CD4-positive, alpha-beta memory T cell (primary cell): ENCODE measurements at regions not wholly inside any gene's neighbourhood (a gene's known extent, or its start where the extent isn't known, plus 50 kb on each side); places are given as distances from the start of the nearest gene placed in this dataset.
A peak's percentile ranks its signal among the peaks of the same experiment; 100 is the strongest.

ENCODE experiments used
- CTCF ChIA-PET: fragments of 350-600 bp; sonication (Branson Sonifier 250); formaldehyde crosslinking; loops from one replicate; lab custom pipeline; 2021; ENCODE audit warnings: inconsistent platforms; ENCODE audit not compliant: partially characterized antibody; lab: Charles Lee
- POLR2A ChIA-PET: fragments of 350-600 bp; sonication (Branson Sonifier 250); formaldehyde crosslinking; loops from one replicate; lab custom pipeline; 2021; ENCODE audit not compliant: partially characterized antibody; lab: Charles Lee
- DNase-seq, 5 donors: peaks; one replicate each; pipeline versions ENCODE4 v3.0.0 to v3.0.0-alpha.2; 2020 to 2022; ENCODE audit warnings: mixed read lengths in 1 of 5
- H3K27ac ChIP-seq: one replicate; pipeline ENCODE4 v1.7.0; 2013; ENCODE audit warnings: low read depth, low read length
- H3K27me3 ChIP-seq: 2 replicates; pipeline ENCODE4 v1.7.0; 2013; ENCODE audit warnings: mild to moderate bottlenecking, low read length, moderate library complexity; ENCODE audit not compliant: insufficient read depth
- H3K36me3 ChIP-seq: 2 replicates; pipeline ENCODE4 v1.7.0; 2013; ENCODE audit warnings: mild to moderate bottlenecking, low read length, moderate library complexity; ENCODE audit not compliant: insufficient read depth
- H3K4me1 ChIP-seq: 2 replicates; pipeline ENCODE4 v1.7.0; 2013; ENCODE audit warnings: mild to moderate bottlenecking, low read length, moderate library complexity; ENCODE audit not compliant: insufficient read depth
- H3K4me3 ChIP-seq, 2 donors: one replicate each; pipeline ENCODE4 v1.7.0; 2013; ENCODE audit warnings: low read length in 2 of 2, mild to moderate bottlenecking in 1 of 2
- H3K9me3 ChIP-seq, 2 donors: one replicate each; pipeline ENCODE4 v1.7.0; 2013; ENCODE audit warnings: low read length in 2 of 2, control low read depth in 1 of 2; ENCODE audit not compliant: control insufficient read depth in 1 of 2
- H3K27ac Mint-ChIP-seq, 7 donors: one replicate each; pipeline ENCODE4 v1.8.0; 2020 to 2021; ENCODE audit warnings: mixed read lengths in 7 of 7, mild to moderate bottlenecking in 6 of 7, inconsistent platforms in 3 of 7, moderate library complexity in 3 of 7
- H3K27me3 Mint-ChIP-seq, 2 donors: one replicate each; pipeline ENCODE4 v1.8.0; 2020 to 2021; ENCODE audit warnings: mixed read lengths in 2 of 2
- H3K36me3 Mint-ChIP-seq, 2 donors: one replicate each; pipeline ENCODE4 v1.8.0; 2020 to 2021; ENCODE audit warnings: mixed read lengths in 2 of 2, inconsistent platforms in 1 of 2, mild to moderate bottlenecking in 1 of 2
- H3K4me1 Mint-ChIP-seq, 4 donors: one replicate each; pipeline ENCODE4 v1.8.0; 2020 to 2021; ENCODE audit warnings: mixed read lengths in 4 of 4, mild to moderate bottlenecking in 1 of 4
- H3K4me3 Mint-ChIP-seq, 8 donors: one replicate each; pipeline ENCODE4 v1.8.0; 2020 to 2021; ENCODE audit warnings: mixed read lengths in 8 of 8, mild to moderate bottlenecking in 7 of 8, moderate library complexity in 6 of 8, inconsistent platforms in 3 of 8
- H3K9me3 Mint-ChIP-seq, 8 donors: one replicate each; pipeline ENCODE4 v1.8.0; 2020 to 2021; ENCODE audit warnings: mixed read lengths in 8 of 8, mild to moderate bottlenecking in 5 of 8, inconsistent platforms in 3 of 8, moderate library complexity in 1 of 8
- intact Hi-C: fragments of 100-400 bp; cut with micrococcal nuclease; formaldehyde crosslinking; loops from one replicate; pipeline ENCODE4 v1.15.1; 2023

DNA sequence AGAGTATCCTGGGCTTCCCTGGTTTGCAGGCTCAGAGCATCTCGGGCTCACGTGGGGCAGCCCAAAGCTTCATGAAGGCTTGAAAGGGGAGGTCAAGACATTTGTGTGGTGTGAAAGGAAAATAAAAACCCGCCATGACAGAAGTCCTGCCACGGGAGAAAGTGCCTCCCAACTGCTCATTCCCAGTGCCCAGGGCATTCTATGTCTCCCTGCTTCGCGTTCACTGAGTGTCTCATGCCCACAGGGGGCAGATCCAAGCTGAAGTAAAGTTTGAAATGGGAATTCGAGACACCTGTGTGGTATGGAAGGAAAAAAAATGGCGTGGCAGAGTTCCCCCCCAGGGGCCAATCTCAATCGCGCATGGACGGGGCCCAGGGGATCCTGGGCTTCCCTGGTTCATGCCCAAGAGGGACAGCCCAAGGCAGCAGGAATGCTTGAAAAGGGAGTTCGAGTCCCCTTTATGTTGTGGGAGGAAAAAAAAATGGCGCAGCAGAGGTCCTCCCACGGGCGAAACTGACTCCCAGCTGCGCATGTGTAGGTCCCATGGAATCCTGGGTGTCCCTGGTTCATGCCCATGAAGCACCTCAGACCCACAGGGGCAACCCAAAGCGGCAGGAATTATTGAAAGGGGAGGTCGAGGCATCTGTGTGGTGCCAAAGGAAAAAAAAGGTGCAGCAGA, 576.7 kb downstream of the ALG10 start:
- Mint-ChIP-seq H3K4me1 (no peaks in the 10 kb centered on the region), H3K4me3 (no peak overlapping the region), H3K27me3 (no peaks in the 10 kb centered on the region), H3K27ac (no peak overlapping the region), H3K9me3 (peaks cover 0 to 87% (median 42%) of the 10 kb centered on the region in 8 donors), H3K36me3 (no peaks in the 10 kb centered on the region)
- intact Hi-C loops: no loop called here
- CTCF ChIA-PET: no interaction called here
- H3K4me1 ChIP-seq: no peaks in the 10 kb centered on the region
- DNase-seq: no peak
- H3K36me3 ChIP-seq: no peaks in the 10 kb centered on the region
- no peaks in the 10 kb centered on the region for H3K27me3 ChIP-seq
- no peak overlapping the region for H3K27ac ChIP-seq
- no peak overlapping the region for H3K4me3 ChIP-seq
- H3K9me3 ChIP-seq: peaks cover 0 to 16% of the 10 kb centered on the region in 2 donors
- POLR2A ChIA-PET: no interaction called here

DNA sequence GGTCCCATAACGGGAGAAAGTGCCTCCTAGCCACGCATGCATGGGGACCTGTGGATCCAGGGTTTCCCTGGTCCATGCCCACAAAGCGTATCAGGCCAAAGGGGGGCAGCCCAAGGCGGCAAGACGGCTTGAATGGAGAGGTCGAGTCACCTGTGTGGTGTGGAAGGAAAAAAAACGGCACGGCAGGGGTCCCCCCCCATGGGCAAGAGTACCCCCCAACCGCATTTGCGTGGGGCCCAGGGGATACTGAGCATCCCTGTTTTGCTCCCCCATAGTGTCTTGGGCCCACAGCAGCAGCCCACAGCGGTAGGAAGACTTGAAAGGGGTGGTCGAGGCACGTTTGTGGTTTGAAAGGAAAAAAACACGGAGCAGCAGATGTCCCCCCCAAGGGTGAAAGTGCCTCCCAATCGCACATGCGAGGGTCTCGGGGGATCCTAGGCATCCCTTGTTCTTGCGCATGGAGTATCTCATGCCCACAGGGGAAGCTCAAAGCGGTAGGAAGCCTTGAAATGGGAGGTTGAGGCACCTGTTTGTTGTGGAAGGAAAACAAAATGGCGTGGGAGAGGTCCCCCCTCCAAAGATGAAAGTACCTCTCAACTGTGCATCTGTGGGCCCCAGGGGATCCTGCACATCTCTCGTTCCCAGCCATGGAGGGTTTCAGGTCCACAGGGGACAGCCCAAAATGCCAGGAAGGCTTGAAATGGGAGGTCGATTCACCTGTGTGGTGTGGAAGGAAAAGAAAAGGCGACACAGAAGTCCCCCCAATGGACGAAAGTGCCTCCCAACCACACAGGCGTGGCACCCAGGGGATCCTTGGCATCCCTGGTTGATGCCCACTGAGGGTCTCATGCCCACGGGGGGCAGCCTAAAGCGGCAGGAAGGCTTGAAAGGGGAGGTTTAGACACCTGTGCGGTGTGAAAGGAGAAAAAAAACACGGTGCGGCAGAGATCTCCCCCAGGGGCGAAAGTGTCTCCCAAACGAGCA, 577.5 kb downstream of the ALG10 start:
- no peak overlapping the region for H3K4me3 ChIP-seq
- H3K27ac ChIP-seq: no peak overlapping the region
- H3K4me1 Mint-ChIP-seq: no peaks in the 10 kb centered on the region
- intact Hi-C loops: no loop called here
- ChIA-PET POLR2A (no interaction called here), CTCF (no interaction called here)
- no peak for DNase-seq
- H3K36me3 ChIP-seq: no peaks in the 10 kb centered on the region
- H3K4me3 Mint-ChIP-seq: no peak overlapping the region
- H3K27ac Mint-ChIP-seq: no peak overlapping the region
- H3K27me3 Mint-ChIP-seq: no peaks in the 10 kb centered on the region
- H3K27me3 ChIP-seq: no peaks in the 10 kb centered on the region
- peaks cover 0 to 14% of the 10 kb centered on the region in 2 donors for H3K9me3 ChIP-seq
- H3K9me3 Mint-ChIP-seq: peaks cover 0 to 86% (median 40%) of the 10 kb centered on the region in 8 donors
- H3K36me3 Mint-ChIP-seq: no peaks in the 10 kb centered on the region
- H3K4me1 ChIP-seq: no peaks in the 10 kb centered on the region

DNA sequence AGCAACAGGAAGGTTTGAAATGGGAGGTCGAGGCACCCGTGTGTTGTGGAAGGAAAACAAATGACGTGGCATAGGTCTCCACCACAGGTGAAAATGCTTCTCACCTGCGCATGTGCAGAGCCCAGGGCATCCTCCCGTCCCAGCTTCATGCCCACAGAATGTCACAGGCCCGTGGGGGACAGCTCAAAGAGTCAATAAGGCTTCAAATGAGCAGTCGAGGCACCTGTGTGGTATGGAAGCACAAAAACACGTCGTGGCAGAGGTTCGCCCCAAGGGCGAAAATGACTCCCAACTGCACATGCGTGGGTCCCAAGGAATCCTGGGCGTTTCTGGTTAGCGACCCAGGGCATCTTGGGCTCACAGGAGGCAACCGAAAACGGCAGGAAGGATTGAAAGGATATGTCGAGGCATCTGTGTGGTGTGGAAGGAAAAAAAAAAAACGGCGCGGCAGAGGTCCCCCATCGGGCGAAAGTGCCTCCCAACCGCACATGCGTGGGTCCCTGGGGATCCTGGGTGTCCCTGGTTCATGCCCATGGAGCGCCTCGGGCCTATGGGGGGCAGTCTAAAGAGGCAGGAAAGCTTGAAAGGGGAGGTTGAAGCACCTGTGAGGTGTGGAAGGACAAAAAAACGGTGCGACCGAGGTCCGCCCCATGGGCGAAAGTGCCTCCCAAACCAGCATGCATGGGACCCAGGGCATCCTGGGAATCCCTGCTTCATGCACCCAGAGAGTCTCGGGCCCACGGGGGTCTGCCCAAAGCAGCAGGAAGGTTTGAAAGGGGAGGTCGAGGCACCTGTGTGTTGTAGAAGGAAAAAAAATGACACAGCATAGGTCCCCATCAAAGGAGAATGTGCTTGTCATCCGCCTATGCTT, 578.5 kb downstream of the ALG10 start:
- Histone ChIP-seq H3K27me3 (no peaks in the 10 kb centered on the region), H3K27ac (no peak overlapping the region), H3K36me3 (no peaks in the 10 kb centered on the region), H3K9me3 (peaks cover 0 to 9% of the 10 kb centered on the region in 2 donors), H3K4me1 (no peaks in the 10 kb centered on the region), H3K4me3 (no peak overlapping the region)
- H3K4me1 Mint-ChIP-seq: no peaks in the 10 kb centered on the region
- H3K36me3 Mint-ChIP-seq: no peaks in the 10 kb centered on the region
- H3K9me3 Mint-ChIP-seq: peaks cover 0 to 84% (median 35%) of the 10 kb centered on the region in 8 donors
- H3K4me3 Mint-ChIP-seq: no peak overlapping the region
- DNase-seq: no peak
- ChIA-PET CTCF (no interaction called here), POLR2A (no interaction called here)
- intact Hi-C loops: no loop called here
- H3K27me3 Mint-ChIP-seq: no peaks in the 10 kb centered on the region
- H3K27ac Mint-ChIP-seq: no peak overlapping the region

DNA sequence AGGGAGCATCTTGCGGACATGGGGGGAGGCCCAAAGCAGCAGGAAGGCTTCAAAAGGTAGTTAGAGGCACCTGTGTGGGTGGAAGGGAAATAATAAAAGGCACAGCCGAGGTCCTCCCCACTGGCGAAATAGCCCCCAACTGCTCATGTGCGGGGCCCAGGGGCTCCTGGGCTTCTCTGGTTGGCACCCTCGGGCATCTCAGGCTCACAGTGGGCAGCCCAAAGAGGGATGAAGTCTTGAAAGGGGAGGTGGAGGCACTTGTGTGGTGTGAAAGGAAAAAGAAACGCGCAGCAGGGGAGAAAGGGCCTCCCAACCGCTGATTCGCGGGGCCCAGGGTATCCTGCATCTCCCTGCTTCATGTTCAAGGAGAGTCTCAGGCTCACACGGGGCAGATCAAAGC, 579.4 kb downstream of the ALG10 start:
- intact Hi-C loops: no loop called here
- Histone ChIP-seq H3K36me3 (no peaks in the 10 kb centered on the region), H3K27ac (no peak overlapping the region), H3K4me1 (no peaks in the 10 kb centered on the region), H3K4me3 (no peak overlapping the region), H3K9me3 (peaks cover 0 to 18% of the 10 kb centered on the region in 2 donors), H3K27me3 (no peaks in the 10 kb centered on the region)
- DNase-seq: no peak
- Mint-ChIP-seq H3K9me3 (peaks cover 0 to 87% (median 41%) of the 10 kb centered on the region in 8 donors), H3K4me1 (no peaks in the 10 kb centered on the region), H3K27me3 (no peaks in the 10 kb centered on the region), H3K27ac (peak overlapping the region in 1 of 7 donors; percentile 68), H3K36me3 (no peaks in the 10 kb centered on the region), H3K4me3 (no peak overlapping the region)
- ChIA-PET CTCF (no interaction called here), POLR2A (no interaction called here)

DNA sequence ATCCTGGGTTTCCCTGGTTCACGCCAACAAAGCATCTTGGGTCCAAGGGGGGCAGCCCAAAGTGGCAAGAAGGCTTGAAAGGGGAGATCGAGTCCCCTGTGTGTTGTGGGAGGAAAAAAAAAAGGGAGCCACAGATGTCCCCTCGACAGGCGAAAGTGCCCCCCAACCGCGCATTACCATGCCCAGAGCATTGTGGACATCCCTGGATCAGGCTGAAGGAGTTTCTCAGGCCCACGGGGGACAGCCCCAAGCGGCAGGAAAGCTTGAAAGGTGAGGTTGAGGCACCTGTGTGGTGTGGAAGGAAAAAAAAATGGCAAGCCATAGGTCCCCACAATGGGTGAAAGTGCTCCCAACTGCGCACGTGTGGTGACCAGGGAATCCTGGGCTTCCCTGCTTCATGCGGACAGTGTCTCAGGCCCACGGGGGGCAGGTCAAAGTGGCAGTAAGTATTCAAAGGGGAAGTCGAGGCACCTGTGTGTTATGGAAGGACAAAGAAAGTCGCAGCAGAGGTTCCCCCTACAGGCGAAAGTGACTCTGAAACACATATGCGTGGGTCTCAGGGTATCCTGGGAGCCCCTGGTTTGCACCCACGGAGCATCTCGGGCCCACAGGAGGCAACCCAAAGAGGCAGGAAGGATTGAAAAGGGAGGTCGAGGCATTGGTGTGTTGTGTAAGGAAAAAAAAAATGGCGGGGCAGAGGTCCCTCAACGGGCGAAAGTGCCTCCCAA, 580.1 kb downstream of the ALG10 start:
- no peaks in the 10 kb centered on the region for H3K36me3 Mint-ChIP-seq
- CTCF ChIA-PET: no interaction called here

DNA sequence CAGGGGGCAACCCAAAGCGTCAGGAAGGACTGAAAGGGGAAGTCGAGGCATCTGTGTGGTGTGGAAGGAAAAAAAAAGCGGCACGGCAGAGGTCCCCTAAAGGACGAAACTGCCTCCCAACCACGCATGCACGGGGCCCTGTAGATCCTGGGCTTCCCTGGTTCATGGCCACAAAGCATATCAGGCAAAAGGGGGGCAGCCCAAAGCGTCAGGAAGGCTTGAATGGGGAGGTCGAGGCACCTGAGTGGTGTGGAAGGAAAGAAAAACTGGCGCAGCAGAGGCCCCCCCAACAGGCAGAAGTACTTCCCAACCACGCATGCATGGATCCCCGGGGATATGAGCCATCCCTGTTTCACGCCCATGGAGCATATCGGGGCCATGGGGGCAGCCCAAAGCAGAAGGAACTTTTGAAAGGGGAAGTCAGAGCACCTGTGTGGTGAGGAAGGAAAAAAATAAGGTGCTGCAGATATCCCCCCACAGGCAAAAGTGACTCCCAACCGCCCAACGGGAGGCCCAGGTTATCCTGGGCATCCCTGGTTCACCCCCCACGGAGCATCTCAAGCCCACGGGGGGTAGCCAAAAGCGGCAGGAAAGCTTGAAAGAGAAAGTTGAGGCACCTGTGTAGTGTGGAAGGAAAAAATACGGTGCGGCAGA, 581.2 kb downstream of the ALG10 start:
- Histone ChIP-seq H3K27me3 (no peaks in the 10 kb centered on the region), H3K4me1 (no peaks in the 10 kb centered on the region), H3K4me3 (no peak overlapping the region), H3K27ac (no peak overlapping the region), H3K9me3 (peaks cover 0 to 21% of the 10 kb centered on the region in 2 donors), H3K36me3 (no peaks in the 10 kb centered on the region)
- intact Hi-C loops: no loop called here
- H3K36me3 Mint-ChIP-seq: no peaks in the 10 kb centered on the region
- CTCF ChIA-PET: no interaction called here
- H3K4me1 Mint-ChIP-seq: no peaks in the 10 kb centered on the region
- no peaks in the 10 kb centered on the region for H3K27me3 Mint-ChIP-seq
- H3K4me3 Mint-ChIP-seq: peak overlapping the region in 1 of 8 donors; percentile 54
- H3K9me3 Mint-ChIP-seq: peaks cover 0 to 79% (median 37%) of the 10 kb centered on the region in 8 donors
- POLR2A ChIA-PET: no interaction called here
- H3K27ac Mint-ChIP-seq: peak overlapping the region in 1 of 7 donors; percentile 68
- DNase-seq: no peak

More for the DNA sequence above, 580.1 kb downstream of the ALG10 start:
- Mint-ChIP-seq H3K4me3 (no peak overlapping the region), H3K4me1 (no peaks in the 10 kb centered on the region), H3K9me3 (peaks cover 0 to 82% (median 38%) of the 10 kb centered on the region in 8 donors), H3K27ac (no peak overlapping the region), H3K27me3 (no peaks in the 10 kb centered on the region)
- no peaks in the 10 kb centered on the region for H3K4me1 ChIP-seq
- H3K27ac ChIP-seq: no peak overlapping the region
- H3K36me3 ChIP-seq: no peaks in the 10 kb centered on the region
- no peak overlapping the region for H3K4me3 ChIP-seq
- H3K9me3 ChIP-seq: peaks cover 0 to 21% of the 10 kb centered on the region in 2 donors
- H3K27me3 ChIP-seq: no peaks in the 10 kb centered on the region
- DNase-seq: no peak
- POLR2A ChIA-PET: no interaction called here
- intact Hi-C loops: no loop called here
